22Rv1 (cell line): ENCODE measurements at regions not wholly inside any gene's neighbourhood (a gene's known extent, or its start where the extent isn't known, plus 50 kb on each side); places are given as distances from the start of the nearest gene placed in this dataset.

Source experiments
- H3K27ac ChIP-seq: fragments of 450-650 bp; 2 replicates; pipeline ENCODE4 v1.5.1; 2017
- ZFX ChIP-seq: fragments of 450-650 bp; IDR thresholded peaks from 2 replicates; pipeline ENCODE4 v1.6.1; 2017; ENCODE audit warnings: antibody characterized with exemption, borderline replicate concordance
- TF ChIP-seq, protein P1 (sequence below): fragments of 450-650 bp; IDR thresholded peaks from 2 replicates; pipeline ENCODE4 v1.5.1; 2017; ENCODE audit warnings: mild to moderate bottlenecking

DNA sequence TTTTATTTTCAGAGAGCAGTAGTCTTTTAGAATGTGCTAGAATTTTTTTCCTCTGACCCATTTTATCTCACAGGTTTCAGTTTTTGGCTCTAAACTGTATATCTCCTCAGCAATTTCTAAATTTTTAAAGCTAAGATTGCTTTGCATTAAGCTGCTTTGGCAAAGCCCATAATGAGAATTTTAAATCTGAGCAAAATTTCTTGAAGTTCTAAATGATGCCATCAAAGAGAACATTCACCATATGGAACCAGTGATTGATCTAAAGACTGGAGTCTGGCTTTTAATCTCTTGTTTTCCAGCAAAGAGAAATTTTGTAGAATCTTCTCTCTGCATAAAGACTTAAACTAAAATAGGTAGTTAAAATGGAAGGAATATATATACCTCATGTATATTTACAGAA, 313.6 kb downstream of the TBC1D32 start:
- TF ChIP-seq, protein P1, sequence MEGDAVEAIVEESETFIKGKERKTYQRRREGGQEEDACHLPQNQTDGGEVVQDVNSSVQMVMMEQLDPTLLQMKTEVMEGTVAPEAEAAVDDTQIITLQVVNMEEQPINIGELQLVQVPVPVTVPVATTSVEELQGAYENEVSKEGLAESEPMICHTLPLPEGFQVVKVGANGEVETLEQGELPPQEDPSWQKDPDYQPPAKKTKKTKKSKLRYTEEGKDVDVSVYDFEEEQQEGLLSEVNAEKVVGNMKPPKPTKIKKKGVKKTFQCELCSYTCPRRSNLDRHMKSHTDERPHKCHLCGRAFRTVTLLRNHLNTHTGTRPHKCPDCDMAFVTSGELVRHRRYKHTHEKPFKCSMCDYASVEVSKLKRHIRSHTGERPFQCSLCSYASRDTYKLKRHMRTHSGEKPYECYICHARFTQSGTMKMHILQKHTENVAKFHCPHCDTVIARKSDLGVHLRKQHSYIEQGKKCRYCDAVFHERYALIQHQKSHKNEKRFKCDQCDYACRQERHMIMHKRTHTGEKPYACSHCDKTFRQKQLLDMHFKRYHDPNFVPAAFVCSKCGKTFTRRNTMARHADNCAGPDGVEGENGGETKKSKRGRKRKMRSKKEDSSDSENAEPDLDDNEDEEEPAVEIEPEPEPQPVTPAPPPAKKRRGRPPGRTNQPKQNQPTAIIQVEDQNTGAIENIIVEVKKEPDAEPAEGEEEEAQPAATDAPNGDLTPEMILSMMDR, result no peak
- no peak for TF ChIP-seq ZFX
- H3K27ac ChIP-seq, result no peak overlapping the region

DNA sequence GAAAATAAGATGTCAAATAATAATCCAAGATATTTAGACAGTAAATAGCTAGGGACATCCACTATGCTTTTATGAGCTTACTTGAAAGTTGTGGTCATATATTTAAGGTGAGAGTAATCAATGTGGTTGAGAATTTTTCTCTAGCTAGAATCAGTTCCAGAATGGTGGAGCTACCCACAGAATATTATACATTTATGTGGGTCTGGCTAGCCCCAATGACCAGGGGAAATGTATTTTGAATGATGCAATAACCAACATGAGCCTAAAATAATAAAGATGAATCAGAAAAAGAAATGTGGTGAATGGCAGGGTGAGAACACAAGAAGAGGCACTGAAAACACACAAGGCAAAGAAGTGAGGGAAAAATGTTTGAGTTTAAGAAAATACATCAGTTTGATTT, 325.7 kb downstream of the TBC1D32 start:
- TF ChIP-seq, protein P1, result no peak
- TF ChIP-seq ZFX, result no peak

DNA sequence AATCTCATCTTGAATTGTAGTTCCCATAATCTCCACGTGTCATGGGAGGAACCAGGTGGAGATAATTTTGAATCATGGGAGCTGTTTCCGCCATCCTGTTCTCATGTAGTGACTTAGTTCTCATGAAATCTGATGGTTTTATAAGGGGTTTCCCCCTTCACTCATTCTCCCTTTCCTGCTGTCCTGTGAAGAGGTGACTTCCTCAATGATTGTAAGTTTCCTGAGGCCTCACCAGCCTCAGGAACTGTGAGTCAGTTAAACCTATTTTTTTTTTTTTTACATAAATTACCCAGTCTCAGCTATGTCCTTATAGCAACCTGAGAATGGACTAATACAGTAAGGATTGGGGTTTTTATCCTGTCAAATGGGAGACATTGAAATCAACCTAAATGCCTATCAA, 328.3 kb downstream of the TBC1D32 start:
- TF ChIP-seq ZFX, result no peak
- TF ChIP-seq, protein P1, result no peak
- no peak overlapping the region for H3K27ac ChIP-seq

More for the DNA sequence above, 325.7 kb downstream of the TBC1D32 start:
- no peak overlapping the region for H3K27ac ChIP-seq

DNA sequence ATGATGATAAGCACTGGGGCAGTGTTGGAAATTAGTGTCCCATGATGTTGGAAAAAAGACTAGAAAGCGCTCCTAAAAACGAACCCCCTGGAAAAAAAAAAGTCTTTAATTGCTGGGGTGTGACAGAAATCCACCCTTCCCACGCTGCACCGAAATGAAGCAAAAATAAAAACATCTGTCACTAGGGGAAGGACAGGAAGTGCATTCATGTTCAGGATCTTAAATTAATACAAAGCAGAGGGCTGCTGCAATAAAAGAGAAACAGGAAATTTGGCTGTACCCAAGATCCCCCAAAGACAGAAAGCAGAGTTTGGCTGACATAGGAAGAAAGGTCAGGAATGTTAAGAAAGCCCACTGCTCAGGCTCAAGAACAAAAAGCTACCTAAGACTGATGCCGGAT, 333.9 kb downstream of the TBC1D32 start:
- H3K27ac ChIP-seq, result no peak overlapping the region
- TF ChIP-seq, protein P1, result no peak
- no peak for TF ChIP-seq ZFX

DNA sequence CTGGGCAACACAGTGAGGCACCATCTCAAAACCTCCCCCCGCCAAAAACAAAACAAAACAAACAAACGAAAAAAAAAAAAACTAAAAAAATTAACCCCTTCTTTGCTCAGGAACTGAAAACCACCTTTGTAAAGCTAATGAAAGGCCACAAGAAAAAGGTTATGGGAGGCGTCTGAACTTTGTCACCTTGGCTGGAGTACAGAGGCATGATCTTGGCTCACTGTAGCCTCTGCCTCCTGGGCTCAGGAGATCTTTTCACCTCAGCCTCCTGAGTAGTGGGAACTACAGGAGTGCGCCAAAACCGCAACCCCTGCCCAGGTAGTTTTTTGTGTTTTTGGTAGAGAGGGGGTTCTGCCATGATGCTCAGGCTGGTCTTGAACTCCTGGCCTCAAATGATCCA, 337.9 kb downstream of the TBC1D32 start:
- H3K27ac ChIP-seq, result no peak overlapping the region
- no peak for TF ChIP-seq ZFX
- TF ChIP-seq, protein P1, result no peak

DNA sequence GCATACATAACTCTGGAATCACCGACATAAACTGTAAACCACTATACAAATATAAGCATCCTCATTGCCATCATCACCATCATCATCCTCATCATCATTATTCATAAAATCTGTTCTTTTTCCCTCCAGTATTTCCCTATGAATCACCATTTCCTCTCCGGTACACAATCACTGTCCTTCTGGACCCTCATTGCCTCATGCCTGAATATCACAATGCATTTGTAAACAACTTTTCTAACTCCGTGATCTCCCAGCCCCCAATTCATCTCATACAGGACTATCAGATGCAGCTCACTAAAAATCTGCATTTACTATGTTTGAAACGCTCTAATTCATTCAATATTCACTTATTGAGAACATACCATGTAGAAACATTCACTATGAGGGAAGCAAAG, 339.7 kb downstream of the TBC1D32 start:
- no peak overlapping the region for H3K27ac ChIP-seq

DNA sequence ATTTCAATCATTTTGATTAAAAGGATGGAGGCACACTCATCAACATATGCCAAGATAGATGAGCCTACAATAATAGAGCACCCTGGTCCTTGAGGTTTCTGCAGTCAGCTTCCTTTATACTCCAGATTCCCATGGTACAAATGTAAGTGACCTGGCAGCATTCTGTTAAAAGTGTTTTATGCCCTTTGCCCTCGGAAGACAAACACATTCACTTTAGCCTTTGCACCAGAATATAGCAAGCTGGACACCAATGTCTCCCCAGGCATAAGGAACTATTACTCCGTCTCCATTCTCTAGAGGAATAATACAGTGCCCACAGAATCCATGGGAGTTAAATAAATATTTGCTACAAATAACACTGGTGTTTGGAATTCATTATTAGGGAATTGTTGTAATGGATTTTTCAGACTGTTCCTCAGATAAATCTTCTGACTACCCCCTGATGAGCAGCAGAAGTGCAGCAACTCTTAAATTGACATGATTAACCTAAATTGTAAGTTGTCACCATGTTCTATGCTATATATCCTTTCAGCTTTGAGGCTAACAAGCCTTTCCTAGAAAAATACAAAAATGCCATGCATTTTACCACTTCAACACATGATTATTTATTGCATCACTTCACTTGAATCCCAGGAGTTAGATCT, 340.2 kb downstream of the TBC1D32 start:
- no peak overlapping the region for H3K27ac ChIP-seq
- no peak for TF ChIP-seq ZFX
- TF ChIP-seq, protein P1, result no peak

More for the DNA sequence above, 339.7 kb downstream of the TBC1D32 start:
- TF ChIP-seq ZFX, result no peak
- TF ChIP-seq, protein P1, result no peak
